HCT116 (cell line): ENCODE measurements at regions not wholly inside any gene's neighbourhood (a gene's known extent, or its start where the extent isn't known, plus 50 kb on each side); places are given as distances from the start of the nearest gene placed in this dataset.

ENCODE experiments used
- ATAC-seq: fragments of 200-7000 bp; cut with Tn5 transposase; 2 replicates; pipeline ENCODE4 v1.9.1; 2020; ENCODE audit warnings: mild to moderate bottlenecking, moderate library complexity
- BruUV-seq: library from RNA; stranded (reverse); fragments of 400-500 nt; replicated peaks from 2 replicates; lab custom pipeline; 2021; lab: Mats Ljungman, UMichigan
- CTCF ChIA-PET: fragments of 300-600 bp; sonication (Branson Sonifier 250); formaldehyde crosslinking; loops from one replicate; lab custom pipeline; 2021; ENCODE audit warnings: antibody characterized with exemption; lab: Charles Lee
- POLR2A ChIA-PET: fragments of 300-600, 350-600 bp; sonication (Branson Sonifier 250); formaldehyde crosslinking; loops from one replicate; lab custom pipeline; 2021; ENCODE audit warnings: antibody characterized with exemption; lab: Charles Lee
- RAD21 ChIA-PET, 2 experiments: fragments of 300-600 bp; sonication (Branson Sonifier 250); formaldehyde crosslinking; loops; one replicate each; lab custom pipeline; 2023; ENCODE audit warnings: low total read pairs in 2 of 2; ENCODE audit not compliant: uncharacterized antibody in 2 of 2, unreplicated experiment in 2 of 2, low non-redundant PET in 1 of 2; lab: Charles Lee
- DNase-seq: peaks from one replicate; pipeline ENCODE4 v3.0.0-alpha.2; 2010; ENCODE audit warnings: low read depth, low spot score
- H2AFZ ChIP-seq: fragments of 200-600 bp; shearing (Covaris generic), sonication (generic); 2 replicates; pipeline ENCODE4 v1.6.1; 2017; ENCODE audit warnings: low read depth, mixed run types, mixed read lengths, antibody characterized with exemption, low read length; ENCODE audit not compliant: poor library complexity, severe bottlenecking
- H3K27ac ChIP-seq: 2 replicates; pipeline ENCODE4 v1.5.1; 2012; ENCODE audit warnings: low read depth, low read length
- H3K27me3 ChIP-seq: fragments of 200-600 bp; sonication (generic); 2 replicates; pipeline ENCODE4 v1.6.1; 2016; ENCODE audit warnings: mixed run types, low read length, mixed read lengths; ENCODE audit not compliant: insufficient read depth
- H3K36me3 ChIP-seq, 2 experiments: fragments of 200-500 bp in 1 of 2; fragments of 200-600 bp in 1 of 2; sonication (Bioruptor generic) in 1 of 2; sonication (generic) in 1 of 2; 2 replicates each; pipeline versions ENCODE4 v1.5.1 to v1.6.1; 2014 to 2016; ENCODE audit warnings: low read length in 2 of 2, inconsistent platforms in 1 of 2, mixed read lengths in 1 of 2, mixed run types in 1 of 2; ENCODE audit not compliant: insufficient read depth in 2 of 2, control insufficient read depth in 1 of 2
- H3K4me1 ChIP-seq, 2 experiments: fragments of 200-600 bp in 1 of 2; sonication (generic) in 1 of 2; 2 replicates each; pipeline versions ENCODE4 v1.5.1 to v1.6.1; 2012 to 2017; ENCODE audit warnings: low read length in 2 of 2, inconsistent platforms in 1 of 2, mild to moderate bottlenecking in 1 of 2, mixed read lengths in 1 of 2, mixed run types in 1 of 2, moderate library complexity in 1 of 2; ENCODE audit not compliant: insufficient read depth in 2 of 2, control insufficient read depth in 1 of 2
- H3K4me2 ChIP-seq: fragments of 200-600 bp; sonication (generic); 2 replicates; pipeline ENCODE4 v1.6.1; 2017; ENCODE audit warnings: mixed run types, low read length, mixed read lengths
- H3K4me3 ChIP-seq, 2 experiments: fragments of 200-600 bp in 1 of 2; sonication (generic) in 1 of 2; replicated peaks in 1 of 2; 2 replicates each; pipeline ENCODE4 v1.5.1; 2011 to 2016; ENCODE audit warnings: low read length in 2 of 2, control low read depth in 1 of 2, low read depth in 1 of 2, mild to moderate bottlenecking in 1 of 2, mixed read lengths in 1 of 2, mixed run types in 1 of 2
- H3K79me2 ChIP-seq: fragments of 200-600 bp; sonication (generic); 2 replicates; pipeline ENCODE4 v1.6.1; 2017; ENCODE audit warnings: mild to moderate bottlenecking, mixed run types, low read length, moderate library complexity, mixed read lengths; ENCODE audit not compliant: insufficient read depth
- H3K9ac ChIP-seq: fragments of 200-600 bp; sonication (generic); 2 replicates; pipeline ENCODE4 v1.6.1; 2016; ENCODE audit warnings: low read length, mixed read lengths
- H3K9me2 ChIP-seq: fragments of 200-600 bp; sonication (generic), shearing (Covaris generic); 2 replicates; pipeline ENCODE4 v1.6.1; 2017; ENCODE audit warnings: mixed run types, mild to moderate bottlenecking, moderate library complexity; ENCODE audit not compliant: insufficient read depth
- H3K9me3 ChIP-seq, 2 experiments: fragments of 200-500 bp in 1 of 2; fragments of 200-600 bp in 1 of 2; sonication (Bioruptor generic) in 1 of 2; sonication (generic) in 1 of 2; 2 replicates each; pipeline ENCODE4 v1.6.1; 2014 to 2017; ENCODE audit warnings: low read length in 2 of 2, mixed read lengths in 2 of 2, inconsistent platforms in 1 of 2, low read depth in 1 of 2, mild to moderate bottlenecking in 1 of 2, mixed run types in 1 of 2, moderate library complexity in 1 of 2; ENCODE audit not compliant: control insufficient read depth in 1 of 2, insufficient read depth in 1 of 2
- H4K20me1 ChIP-seq: fragments of 200-600 bp; sonication (generic), shearing (Covaris generic); 2 replicates; pipeline ENCODE4 v1.6.1; 2017; ENCODE audit warnings: mixed run types, mild to moderate bottlenecking, moderate library complexity; ENCODE audit not compliant: insufficient read depth
- CEBPB ChIP-seq: IDR thresholded peaks from 2 replicates; pipeline ENCODE4 v1.6.1; 2012; ENCODE audit warnings: low read depth
- EGR1 ChIP-seq: IDR thresholded peaks from 2 replicates; pipeline ENCODE4 v1.6.1; 2012; ENCODE audit warnings: low read depth
- JUND ChIP-seq: IDR thresholded peaks from 2 replicates; pipeline ENCODE4 v1.6.1; 2012
- SIN3A ChIP-seq: IDR thresholded peaks from 2 replicates; pipeline ENCODE4 v1.6.1; 2012; ENCODE audit warnings: low read depth
- SRF ChIP-seq: IDR thresholded peaks from 2 replicates; pipeline ENCODE4 v1.6.1; 2012; ENCODE audit warnings: low read depth
- ZFX ChIP-seq: fragments of 450-650 bp; IDR thresholded peaks from 2 replicates; pipeline ENCODE4 v1.6.1; 2017
- ZNF274 ChIP-seq: fragments of 200-500 bp; sonication (Bioruptor generic); IDR thresholded peaks from 2 replicates; pipeline ENCODE4 v1.6.1; 2014; ENCODE audit warnings: mild to moderate bottlenecking, low read depth, low read length, inconsistent platforms
- intact Hi-C: fragments of 100-400 bp; cut with micrococcal nuclease; formaldehyde crosslinking; loops from 2 replicates; pipeline ENCODE4 v1.10.0; 2022
- TF ChIP-seq, protein P1 (sequence below): IDR thresholded peaks from 2 replicates; pipeline ENCODE4 v1.6.1; 2012
- TF ChIP-seq, protein P2 (sequence below), 3 experiments: fragments of 200-600 bp in 1 of 3; sonication (generic) in 1 of 3; IDR thresholded peaks in 2 of 3; conservative IDR thresholded peaks in 1 of 3; 2 replicates each; pipeline ENCODE4 v1.5.1; 2012 to 2017; ENCODE audit warnings: low read depth in 2 of 3, low read length in 2 of 3, antibody characterized with exemption in 1 of 3, borderline replicate concordance in 1 of 3, control low read depth in 1 of 3, mild to moderate bottlenecking in 1 of 3, mixed read lengths in 1 of 3, mixed run types in 1 of 3, moderate library complexity in 1 of 3; ENCODE audit not compliant: insufficient read depth in 1 of 3
- TF ChIP-seq, protein P3 (sequence below): IDR thresholded peaks from 2 replicates; pipeline ENCODE4 v1.6.1; 2012; ENCODE audit warnings: low read depth

DNA sequence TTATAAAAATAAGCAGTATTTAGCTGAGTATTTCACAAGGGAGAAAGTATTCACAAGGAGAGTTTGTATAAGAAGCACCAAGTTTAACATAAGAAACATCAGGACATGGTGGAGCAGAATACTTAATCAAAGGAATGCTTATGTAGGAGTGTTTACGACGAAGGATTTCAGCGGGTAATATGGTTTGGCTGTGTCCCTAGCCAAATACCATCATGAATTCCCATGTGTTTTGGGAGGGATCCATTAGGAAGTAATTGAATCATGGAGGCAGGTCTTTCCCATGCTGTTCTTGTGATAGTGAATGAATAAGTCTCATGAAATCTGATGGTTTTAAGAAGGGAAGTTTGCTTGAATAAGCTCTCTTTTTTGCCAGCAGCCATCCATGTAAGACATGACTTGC is 1099.1 kb upstream of the ADGRB3 start:
- Histone ChIP-seq H2AFZ (no peak overlapping the region), H3K36me3 (no peaks in the 10 kb centered on the region), H3K4me1 (no peaks in the 10 kb centered on the region), H3K27me3 (no peaks in the 10 kb centered on the region), H4K20me1 (no peaks in the 10 kb centered on the region), H3K4me3 (no peak overlapping the region), H3K79me2 (no peaks in the 10 kb centered on the region), H3K9ac (no peak overlapping the region), H3K9me3 (peaks cover 0 to 3% of the 10 kb centered on the region in 2 experiments; a peak in 1 of 4 replicates), H3K27ac (no peak overlapping the region), H3K9me2 (no peaks in the 10 kb centered on the region), H3K4me2 (no peak overlapping the region)
- ChIA-PET RAD21 (no interaction called here), POLR2A (no interaction called here), CTCF (no interaction called here)
- no TSS peak for BruUV-seq
- no peak for DNase-seq
- intact Hi-C loops = no loop called here
- ATAC-seq = no peak
- TF ChIP-seq ZNF274 (no peak), JUND (no peak), SRF (no peak), ZFX (no peak), SIN3A (no peak), EGR1 (no peak), CEBPB (no peak)
- TF ChIP-seq, protein P1, sequence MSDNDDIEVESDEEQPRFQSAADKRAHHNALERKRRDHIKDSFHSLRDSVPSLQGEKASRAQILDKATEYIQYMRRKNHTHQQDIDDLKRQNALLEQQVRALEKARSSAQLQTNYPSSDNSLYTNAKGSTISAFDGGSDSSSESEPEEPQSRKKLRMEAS = no peak
- TF ChIP-seq, protein P2, sequence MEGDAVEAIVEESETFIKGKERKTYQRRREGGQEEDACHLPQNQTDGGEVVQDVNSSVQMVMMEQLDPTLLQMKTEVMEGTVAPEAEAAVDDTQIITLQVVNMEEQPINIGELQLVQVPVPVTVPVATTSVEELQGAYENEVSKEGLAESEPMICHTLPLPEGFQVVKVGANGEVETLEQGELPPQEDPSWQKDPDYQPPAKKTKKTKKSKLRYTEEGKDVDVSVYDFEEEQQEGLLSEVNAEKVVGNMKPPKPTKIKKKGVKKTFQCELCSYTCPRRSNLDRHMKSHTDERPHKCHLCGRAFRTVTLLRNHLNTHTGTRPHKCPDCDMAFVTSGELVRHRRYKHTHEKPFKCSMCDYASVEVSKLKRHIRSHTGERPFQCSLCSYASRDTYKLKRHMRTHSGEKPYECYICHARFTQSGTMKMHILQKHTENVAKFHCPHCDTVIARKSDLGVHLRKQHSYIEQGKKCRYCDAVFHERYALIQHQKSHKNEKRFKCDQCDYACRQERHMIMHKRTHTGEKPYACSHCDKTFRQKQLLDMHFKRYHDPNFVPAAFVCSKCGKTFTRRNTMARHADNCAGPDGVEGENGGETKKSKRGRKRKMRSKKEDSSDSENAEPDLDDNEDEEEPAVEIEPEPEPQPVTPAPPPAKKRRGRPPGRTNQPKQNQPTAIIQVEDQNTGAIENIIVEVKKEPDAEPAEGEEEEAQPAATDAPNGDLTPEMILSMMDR (IDR thresholded peaks at IDR 0.05 in 2 of 3, conservative IDR thresholded peaks at IDR 0.05 in 1 of 3; ENCODE audit: borderline replicate concordance in 1 of 3, insufficient read depth in 1 of 3, low read depth in 2 of 3, low read length in 2 of 3) = no peak
- TF ChIP-seq, protein P3, sequence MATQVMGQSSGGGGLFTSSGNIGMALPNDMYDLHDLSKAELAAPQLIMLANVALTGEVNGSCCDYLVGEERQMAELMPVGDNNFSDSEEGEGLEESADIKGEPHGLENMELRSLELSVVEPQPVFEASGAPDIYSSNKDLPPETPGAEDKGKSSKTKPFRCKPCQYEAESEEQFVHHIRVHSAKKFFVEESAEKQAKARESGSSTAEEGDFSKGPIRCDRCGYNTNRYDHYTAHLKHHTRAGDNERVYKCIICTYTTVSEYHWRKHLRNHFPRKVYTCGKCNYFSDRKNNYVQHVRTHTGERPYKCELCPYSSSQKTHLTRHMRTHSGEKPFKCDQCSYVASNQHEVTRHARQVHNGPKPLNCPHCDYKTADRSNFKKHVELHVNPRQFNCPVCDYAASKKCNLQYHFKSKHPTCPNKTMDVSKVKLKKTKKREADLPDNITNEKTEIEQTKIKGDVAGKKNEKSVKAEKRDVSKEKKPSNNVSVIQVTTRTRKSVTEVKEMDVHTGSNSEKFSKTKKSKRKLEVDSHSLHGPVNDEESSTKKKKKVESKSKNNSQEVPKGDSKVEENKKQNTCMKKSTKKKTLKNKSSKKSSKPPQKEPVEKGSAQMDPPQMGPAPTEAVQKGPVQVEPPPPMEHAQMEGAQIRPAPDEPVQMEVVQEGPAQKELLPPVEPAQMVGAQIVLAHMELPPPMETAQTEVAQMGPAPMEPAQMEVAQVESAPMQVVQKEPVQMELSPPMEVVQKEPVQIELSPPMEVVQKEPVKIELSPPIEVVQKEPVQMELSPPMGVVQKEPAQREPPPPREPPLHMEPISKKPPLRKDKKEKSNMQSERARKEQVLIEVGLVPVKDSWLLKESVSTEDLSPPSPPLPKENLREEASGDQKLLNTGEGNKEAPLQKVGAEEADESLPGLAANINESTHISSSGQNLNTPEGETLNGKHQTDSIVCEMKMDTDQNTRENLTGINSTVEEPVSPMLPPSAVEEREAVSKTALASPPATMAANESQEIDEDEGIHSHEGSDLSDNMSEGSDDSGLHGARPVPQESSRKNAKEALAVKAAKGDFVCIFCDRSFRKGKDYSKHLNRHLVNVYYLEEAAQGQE = no peak
